ENCODE measurements at regions not wholly inside any gene's neighbourhood (a gene's known extent, or its start where the extent isn't known, plus 50 kb on each side); places are given as distances from the start of the nearest gene placed in this dataset.

- DNase-seq (ENCODE audit: extremely low spot score): no peak
- TF ChIP-seq, protein P1, sequence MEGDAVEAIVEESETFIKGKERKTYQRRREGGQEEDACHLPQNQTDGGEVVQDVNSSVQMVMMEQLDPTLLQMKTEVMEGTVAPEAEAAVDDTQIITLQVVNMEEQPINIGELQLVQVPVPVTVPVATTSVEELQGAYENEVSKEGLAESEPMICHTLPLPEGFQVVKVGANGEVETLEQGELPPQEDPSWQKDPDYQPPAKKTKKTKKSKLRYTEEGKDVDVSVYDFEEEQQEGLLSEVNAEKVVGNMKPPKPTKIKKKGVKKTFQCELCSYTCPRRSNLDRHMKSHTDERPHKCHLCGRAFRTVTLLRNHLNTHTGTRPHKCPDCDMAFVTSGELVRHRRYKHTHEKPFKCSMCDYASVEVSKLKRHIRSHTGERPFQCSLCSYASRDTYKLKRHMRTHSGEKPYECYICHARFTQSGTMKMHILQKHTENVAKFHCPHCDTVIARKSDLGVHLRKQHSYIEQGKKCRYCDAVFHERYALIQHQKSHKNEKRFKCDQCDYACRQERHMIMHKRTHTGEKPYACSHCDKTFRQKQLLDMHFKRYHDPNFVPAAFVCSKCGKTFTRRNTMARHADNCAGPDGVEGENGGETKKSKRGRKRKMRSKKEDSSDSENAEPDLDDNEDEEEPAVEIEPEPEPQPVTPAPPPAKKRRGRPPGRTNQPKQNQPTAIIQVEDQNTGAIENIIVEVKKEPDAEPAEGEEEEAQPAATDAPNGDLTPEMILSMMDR (IDR thresholded peaks at IDR 0.05; ENCODE audit: control extremely low read depth, extremely low read depth, low read depth, missing control alignments): no peak
- POLR2A ChIA-PET: no interaction called here
- CTCF ChIA-PET: no interaction called here
Measured at GRCh38 chr5:2663489-2663888, 88.0 kb downstream of the IRX2 start.

GRCh38 chr5:2660315-2660714 lies 91.2 kb downstream of the IRX2 start:
- ChIA-PET CTCF (no interaction called here), POLR2A (no interaction called here)
- DNase-seq (ENCODE audit: extremely low spot score): no peak
- TF ChIP-seq, protein P1 (IDR thresholded peaks at IDR 0.05; ENCODE audit: control extremely low read depth, extremely low read depth, low read depth, missing control alignments): no peak

DNA sequence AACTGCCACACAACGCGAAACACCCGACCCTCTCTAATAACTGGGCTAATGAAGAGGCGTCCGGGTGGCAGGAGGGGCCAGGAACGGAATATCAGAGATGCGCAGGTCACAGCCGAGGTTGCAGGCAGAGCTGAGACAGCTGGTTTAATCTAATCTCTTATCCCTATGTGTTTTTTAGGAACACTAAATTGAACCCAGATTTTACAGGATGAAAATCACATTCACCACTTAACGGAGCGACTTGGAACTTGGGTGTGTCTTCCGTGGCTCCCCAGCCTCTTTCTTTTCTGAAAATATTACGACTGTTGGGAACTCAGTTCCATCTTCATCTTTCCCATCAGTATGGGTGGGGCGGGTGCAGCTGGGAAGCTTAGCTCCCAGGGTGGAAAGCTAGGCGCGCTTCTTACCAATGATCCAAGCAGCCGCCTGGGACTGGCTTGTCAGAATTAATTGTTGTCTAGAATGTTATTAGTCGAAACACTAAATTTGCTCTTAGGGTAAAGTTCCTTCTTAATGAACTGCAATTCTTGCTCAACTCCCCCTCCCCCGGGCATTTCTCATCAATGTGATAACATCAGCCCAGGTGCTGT lies 92.5 kb downstream of the IRX2 start:
- no peak for DNase-seq (ENCODE audit: extremely low spot score)
- ChIA-PET CTCF (no interaction called here), POLR2A (no interaction called here)
- TF ChIP-seq, protein P1 (IDR thresholded peaks at IDR 0.05; ENCODE audit: control extremely low read depth, extremely low read depth, low read depth, missing control alignments): no peak

- TF ChIP-seq, protein P1 (IDR thresholded peaks at IDR 0.05; ENCODE audit: control extremely low read depth, extremely low read depth, low read depth, missing control alignments): no peak
- ChIA-PET POLR2A (no interaction called here), CTCF (no interaction called here)
- DNase-seq (ENCODE audit: extremely low spot score): no peak
Measured at GRCh38 chr5:2658447-2658846, 93.0 kb downstream of the IRX2 start.

GRCh38 chr5:2657151-2657550 lies 94.3 kb downstream of the IRX2 start:
- TF ChIP-seq, protein P1 (IDR thresholded peaks at IDR 0.05; ENCODE audit: control extremely low read depth, extremely low read depth, low read depth, missing control alignments): no peak
- ChIA-PET CTCF (no interaction called here), POLR2A (no interaction called here)
- no peak for DNase-seq (ENCODE audit: extremely low spot score)

GRCh38 chr5:2656206-2656605 lies 95.3 kb downstream of the IRX2 start:
- no peak for DNase-seq (ENCODE audit: extremely low spot score)
- POLR2A ChIA-PET: no interaction called here
- TF ChIP-seq, protein P1 (IDR thresholded peaks at IDR 0.05; ENCODE audit: control extremely low read depth, extremely low read depth, low read depth, missing control alignments): no peak
- CTCF ChIA-PET: no interaction called here

- no peak for DNase-seq (ENCODE audit: extremely low spot score)
- ChIA-PET POLR2A (no interaction called here), CTCF (no interaction called here)
- TF ChIP-seq, protein P1 (IDR thresholded peaks at IDR 0.05; ENCODE audit: control extremely low read depth, extremely low read depth, low read depth, missing control alignments): no peak
Measured at GRCh38 chr5:2653991-2654390, 97.5 kb downstream of the IRX2 start.
